ENCODE measurements at regions not wholly inside any gene's neighbourhood (a gene's known extent, or its start where the extent isn't known, plus 50 kb on each side); places are given as distances from the start of the nearest gene placed in this dataset.
"Not testable (repeated sequence)": the region's sequence is repeated elsewhere in the genome, so short reads cannot be mapped to it uniquely, and the experiment has no call there.

DNA sequence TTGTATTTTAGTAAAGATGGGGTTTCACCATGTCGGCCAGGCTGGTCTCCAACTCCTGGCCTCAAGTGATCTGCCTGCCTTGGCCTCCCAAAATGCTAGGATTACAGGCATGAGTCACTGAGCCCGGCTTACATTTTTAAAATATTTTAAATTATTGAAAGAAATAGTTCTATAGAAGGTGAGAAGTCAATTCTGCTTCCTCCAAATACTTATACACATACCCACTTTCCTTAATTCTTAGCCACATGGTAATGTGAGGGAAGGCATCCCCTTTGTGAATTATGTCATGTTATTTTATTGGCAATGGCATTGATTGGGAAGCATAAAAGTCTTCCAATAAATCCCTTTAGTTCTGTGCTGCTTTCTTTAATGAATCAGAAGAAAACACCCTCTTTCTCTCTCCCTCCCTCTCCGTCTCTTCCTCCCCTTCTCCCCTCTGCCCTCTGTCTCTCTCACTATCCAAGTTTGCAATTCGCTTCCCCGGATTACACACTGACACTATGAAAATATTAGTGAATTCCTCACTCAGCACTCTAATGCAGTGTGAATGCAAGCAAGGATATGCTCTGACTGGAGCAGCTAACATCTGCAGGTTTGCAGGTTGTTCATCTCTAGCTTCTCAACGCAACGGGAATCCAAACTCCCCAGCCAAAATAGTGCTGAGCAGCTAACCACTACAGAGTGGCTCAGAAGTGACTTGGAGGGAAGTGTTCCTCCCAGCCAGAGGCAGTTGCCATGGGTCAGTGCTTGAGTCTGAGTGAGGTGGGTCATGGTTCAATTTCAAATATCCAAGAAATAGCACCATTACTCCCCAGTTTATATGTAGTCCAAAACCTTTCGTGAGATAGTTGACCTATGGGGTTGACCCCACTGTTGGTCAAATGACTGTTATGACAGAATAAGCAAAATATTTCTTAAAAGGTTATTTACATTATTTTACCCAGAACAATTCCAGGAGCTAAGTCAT, 77.8 kb upstream of the CD55 start:
- DNase-seq = no peak

DNA sequence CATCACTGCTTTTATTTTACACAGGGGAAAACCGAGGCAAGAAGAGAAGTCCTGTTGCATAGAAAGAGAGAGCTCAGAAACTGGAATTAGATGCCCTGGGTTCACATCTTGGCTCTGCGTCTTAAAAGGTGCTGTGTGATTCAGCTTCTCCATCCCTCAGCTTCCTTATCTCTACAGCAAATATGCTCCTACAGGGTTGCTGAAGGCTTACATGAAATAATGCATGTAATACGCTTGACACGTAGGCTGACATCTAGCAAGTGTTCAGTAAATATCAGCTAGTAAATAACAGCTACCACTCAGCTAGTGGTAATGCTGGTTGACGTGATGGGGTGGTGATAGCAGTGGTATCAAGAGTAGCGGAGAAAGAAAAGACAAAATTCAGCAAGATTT, 77.1 kb upstream of the CD55 start:
- no peak for DNase-seq

GRCh38 chr1:207245124-207245523, 76.4 kb upstream of the CD55 start:
- no peak for DNase-seq

DNA sequence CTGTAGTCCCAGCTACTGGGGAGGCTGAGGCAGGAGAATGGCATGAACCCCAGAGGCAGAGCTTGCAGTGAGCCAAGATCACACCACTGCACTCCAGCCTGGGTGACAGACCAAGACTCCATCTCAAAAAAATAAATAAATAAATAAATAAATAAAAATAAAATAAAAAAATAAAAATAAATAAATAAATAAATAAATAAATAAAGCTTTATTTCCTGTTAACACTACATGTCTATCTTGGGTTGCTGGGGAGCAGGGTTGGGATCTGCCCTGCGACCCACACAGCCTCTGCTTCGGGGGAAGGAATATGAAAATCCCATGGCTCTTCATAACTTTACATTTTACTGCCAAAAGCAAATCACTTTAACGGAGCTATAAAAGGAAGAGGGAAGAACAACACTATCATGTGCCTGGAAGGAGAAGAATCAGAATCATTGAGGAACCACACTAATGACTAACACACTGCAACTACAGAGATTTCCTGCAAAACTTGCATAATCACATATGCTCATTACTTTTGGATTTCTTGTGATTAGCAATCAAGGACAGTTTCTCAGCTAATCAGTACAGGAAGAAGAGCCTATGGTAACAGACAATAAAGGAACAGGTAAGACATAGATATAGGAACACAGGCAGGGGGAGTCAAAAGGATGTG, 72.8 kb upstream of the CD55 start:
- peak; percentile 82 to 92 for DNase-seq

DNA sequence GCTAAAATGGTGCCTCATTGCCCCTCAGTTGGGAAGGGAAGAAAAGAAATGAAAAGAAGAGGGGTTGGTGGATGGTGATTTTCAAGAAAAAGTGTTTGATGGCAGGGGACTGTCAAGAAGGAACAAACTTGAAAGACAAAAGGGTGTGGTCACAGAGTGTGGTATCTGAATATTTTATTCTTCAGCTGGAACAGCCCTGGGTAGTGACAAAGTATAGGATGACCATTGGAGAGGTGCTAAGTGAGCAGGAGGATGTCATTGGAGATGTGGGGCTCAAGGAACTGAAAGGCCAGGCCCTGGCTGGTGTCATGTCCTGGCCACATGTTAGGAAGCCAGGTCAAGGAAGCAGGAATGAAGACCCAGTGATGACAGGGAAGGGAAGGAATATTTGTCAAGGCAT, 71.0 kb upstream of the CD55 start:
- no peak for DNase-seq

DNA sequence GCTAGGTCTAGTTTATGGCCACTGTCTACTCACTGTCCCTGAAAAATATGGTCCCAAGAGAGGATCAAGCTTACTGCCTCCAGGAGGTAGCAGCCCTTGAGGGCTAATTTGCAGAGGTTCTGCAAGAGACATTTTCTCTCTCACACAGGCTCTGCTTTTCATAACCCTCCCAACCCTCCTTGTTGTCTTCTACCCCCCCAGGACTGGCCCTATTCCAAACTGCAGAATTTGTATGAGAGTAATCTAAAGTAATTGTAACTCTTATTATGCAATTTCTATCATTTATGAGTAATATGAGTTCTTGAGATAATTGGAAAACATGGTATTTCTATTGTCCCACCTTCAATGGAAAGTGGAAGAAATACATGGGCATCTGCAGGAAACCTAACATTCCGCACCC, 70.4 kb upstream of the CD55 start:
- DNase-seq = no peak

DNA sequence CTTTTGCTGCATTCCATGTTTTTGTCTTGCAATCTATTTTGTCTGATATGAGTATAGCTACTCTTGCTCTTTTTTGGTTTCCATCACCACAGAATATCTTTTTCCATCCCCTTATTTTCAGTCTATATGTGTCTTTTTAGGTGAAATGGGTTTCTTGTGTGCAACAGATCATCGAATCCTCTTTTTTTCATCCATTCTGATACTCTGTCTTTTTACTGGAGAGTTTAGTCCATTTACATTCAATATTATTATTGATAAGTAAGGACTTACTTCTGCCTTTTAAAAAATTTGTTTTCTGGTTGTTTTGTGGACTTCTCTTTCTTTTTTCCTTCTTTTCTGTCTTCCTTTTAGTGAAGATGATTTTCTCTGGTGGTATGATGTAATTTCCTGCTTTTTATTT, 64.6 kb upstream of the CD55 start:
- no peak for DNase-seq

GRCh38 chr1:207259391-207259790, 62.1 kb upstream of the CD55 start:
- peak in 1 of 2 donors; percentile 33 for DNase-seq

GRCh38 chr1:207261971-207262370, 59.5 kb upstream of the CD55 start:
- DNase-seq = no peak

DNA sequence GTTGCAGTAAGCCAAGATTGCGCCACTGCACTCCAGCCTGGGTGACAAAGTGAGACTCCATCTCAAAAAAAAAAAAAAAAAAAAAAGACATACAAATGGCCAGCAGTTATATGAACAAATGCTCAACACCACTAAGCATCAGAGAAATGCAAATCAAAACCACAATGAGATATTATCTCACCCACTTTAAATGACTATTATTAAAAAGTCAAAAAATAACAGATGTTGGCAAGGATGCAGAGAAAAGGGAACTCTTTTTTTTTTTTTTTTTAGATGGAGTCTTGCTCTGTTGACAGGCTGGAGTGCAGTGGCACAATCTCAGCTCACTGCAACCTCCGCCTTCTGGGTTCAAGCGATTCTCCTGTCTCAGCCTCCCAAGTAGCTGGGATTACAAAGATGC, 58.6 kb upstream of the CD55 start:
- DNase-seq = not testable (repeated sequence)

- no peak for DNase-seq
These were observed 56.7 kb upstream of the CD55 start for GRCh38 chr1:207264663-207265252.

GRCh38 chr1:207268337-207268736, 53.1 kb upstream of the CD55 start:
- DNase-seq = no peak

DNA sequence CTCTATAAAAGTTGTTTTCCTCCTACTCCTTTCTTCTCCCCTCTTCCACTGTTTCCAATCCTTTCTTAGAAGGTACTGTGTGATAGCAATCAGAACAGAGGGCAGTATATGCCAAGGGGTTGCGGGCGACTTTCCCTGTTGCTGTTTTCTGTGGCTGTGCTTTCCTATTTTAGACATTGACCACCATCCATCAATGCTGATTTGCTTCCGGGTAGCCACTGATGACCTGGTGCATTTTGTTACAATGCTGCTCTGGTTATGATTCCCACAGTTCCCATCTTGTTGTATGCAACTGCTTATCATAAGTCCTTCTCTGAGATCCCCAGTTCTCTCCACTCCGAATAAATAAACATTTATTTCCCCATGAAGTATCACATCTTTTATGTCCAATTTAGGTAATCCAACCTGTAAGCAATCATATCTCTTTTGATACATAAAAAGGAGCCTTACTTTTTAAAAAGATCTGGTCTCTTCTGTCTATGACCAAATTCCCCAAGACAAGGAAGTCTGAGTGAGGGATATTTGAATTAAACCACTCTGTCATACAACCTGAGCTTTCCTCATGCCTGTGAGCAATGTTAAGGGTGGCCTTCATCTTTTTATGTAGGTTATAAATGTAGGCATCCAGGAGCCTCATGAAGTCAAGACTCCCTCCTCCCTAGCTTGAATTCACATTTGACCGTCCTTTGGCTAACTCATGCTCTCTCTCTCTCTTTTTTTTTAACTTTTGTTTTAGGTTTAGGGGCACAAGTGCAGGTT, 52.5 kb upstream of the CD55 start:
- no peak for DNase-seq
